ENCODE measurements at regions not wholly inside any gene's neighbourhood (a gene's known extent, or its start where the extent isn't known, plus 50 kb on each side); places are given as distances from the start of the nearest gene placed in this dataset.

DNA sequence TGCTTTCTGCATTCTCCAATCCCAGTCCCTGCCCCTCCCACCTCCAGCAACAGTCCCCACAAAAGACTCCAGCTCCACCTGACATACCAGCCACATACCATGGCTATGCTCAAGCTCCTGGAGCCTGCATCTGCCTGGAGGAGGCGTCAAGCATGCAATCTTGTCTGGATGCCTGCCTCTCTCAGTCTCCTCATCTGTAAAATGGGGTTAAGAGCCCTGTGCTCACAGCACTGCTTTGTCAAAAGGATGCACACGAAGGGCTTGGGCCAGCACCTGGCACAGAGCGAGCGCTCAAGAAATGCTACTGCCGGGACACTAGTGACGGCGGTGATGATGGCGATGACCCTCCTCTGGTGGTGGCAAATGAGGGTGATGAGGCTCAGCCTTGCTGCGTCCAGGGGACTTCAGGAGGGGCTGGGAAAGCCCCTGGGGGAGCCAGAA, 202.9 kb upstream of the IER5L start:
- CTCF ChIA-PET = interaction anchor here (0.6 kb wide), 1 partner anchor 39 kb away, joined by 7 read pairs; no protein-coding TSS in a partner anchor
- no peak overlapping the region for H3K27ac ChIP-seq (ENCODE audit: extremely low read depth, low read depth, low read length)

DNA sequence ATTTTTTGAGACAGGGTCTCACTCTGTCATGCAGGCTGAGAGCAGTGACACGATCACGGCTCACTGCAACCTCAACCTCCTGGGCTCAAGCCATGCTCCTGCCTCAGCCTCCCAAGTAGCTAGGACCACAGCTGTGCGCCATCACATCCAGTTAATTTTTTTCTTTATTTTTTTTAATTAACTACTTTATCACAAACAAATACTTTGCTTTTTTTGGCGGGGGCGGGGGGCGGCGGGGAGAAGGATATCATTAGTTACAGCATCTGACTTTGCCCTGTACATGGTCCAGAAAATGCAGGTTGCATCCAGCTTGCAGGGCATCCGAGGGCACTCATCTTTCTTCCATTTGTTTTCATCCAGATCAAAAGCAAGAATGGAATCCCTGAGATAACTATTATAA, 201.8 kb upstream of the IER5L start:
- CTCF ChIA-PET = no interaction called here
- no peak for TF ChIP-seq ZNF302 (tag by site-specific recombination; IDR thresholded peaks at IDR 0.05; ENCODE audit: low read depth)
- no peak for TF ChIP-seq ZNF423 (tag by site-specific recombination; IDR thresholded peaks at IDR 0.05)
- no peak for TF ChIP-seq WT1 (tag by site-specific recombination; IDR thresholded peaks at IDR 0.05)
- no peak for TF ChIP-seq ZNF16 (tag by site-specific recombination; IDR thresholded peaks at IDR 0.05; ENCODE audit: low read depth)
- no peak for TF ChIP-seq GFI1B (tag by site-specific recombination; IDR thresholded peaks at IDR 0.05)
- TF ChIP-seq ZBTB11 (tag by site-specific recombination; conservative IDR thresholded peaks at IDR 0.05; ENCODE audit: low read depth) = no peak
- TF ChIP-seq GLIS1 (tag by site-specific recombination; IDR thresholded peaks at IDR 0.05) = no peak
- TF ChIP-seq ZBTB10 (tag by site-specific recombination; IDR thresholded peaks at IDR 0.05) = no peak
- TF ChIP-seq SALL2 (tag by site-specific recombination; IDR thresholded peaks at IDR 0.05; ENCODE audit: borderline replicate concordance) = no peak
- TF ChIP-seq ZFP3 (tag by site-specific recombination; IDR thresholded peaks at IDR 0.05; ENCODE audit: low read depth) = no peak
- TF ChIP-seq ZBTB17 (tag by site-specific recombination; IDR thresholded peaks at IDR 0.05) = no peak
- TF ChIP-seq ZNF664 (tag by site-specific recombination; IDR thresholded peaks at IDR 0.05) = no peak
- no peak for TF ChIP-seq RBAK (tag by site-specific recombination; IDR thresholded peaks at IDR 0.05)
- TF ChIP-seq, protein P1, sequence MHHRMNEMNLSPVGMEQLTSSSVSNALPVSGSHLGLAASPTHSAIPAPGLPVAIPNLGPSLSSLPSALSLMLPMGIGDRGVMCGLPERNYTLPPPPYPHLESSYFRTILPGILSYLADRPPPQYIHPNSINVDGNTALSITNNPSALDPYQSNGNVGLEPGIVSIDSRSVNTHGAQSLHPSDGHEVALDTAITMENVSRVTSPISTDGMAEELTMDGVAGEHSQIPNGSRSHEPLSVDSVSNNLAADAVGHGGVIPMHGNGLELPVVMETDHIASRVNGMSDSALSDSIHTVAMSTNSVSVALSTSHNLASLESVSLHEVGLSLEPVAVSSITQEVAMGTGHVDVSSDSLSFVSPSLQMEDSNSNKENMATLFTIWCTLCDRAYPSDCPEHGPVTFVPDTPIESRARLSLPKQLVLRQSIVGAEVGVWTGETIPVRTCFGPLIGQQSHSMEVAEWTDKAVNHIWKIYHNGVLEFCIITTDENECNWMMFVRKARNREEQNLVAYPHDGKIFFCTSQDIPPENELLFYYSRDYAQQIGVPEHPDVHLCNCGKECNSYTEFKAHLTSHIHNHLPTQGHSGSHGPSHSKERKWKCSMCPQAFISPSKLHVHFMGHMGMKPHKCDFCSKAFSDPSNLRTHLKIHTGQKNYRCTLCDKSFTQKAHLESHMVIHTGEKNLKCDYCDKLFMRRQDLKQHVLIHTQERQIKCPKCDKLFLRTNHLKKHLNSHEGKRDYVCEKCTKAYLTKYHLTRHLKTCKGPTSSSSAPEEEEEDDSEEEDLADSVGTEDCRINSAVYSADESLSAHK (tag by site-specific recombination; IDR thresholded peaks at IDR 0.05) = no peak
- no peak for TF ChIP-seq ZNF211 (tag by site-specific recombination; IDR thresholded peaks at IDR 0.05; ENCODE audit: low read depth)
- TF ChIP-seq ZNF707 (tag by site-specific recombination; IDR thresholded peaks at IDR 0.05) = no peak
- no peak for TF ChIP-seq ZSCAN30 (tag by site-specific recombination; IDR thresholded peaks at IDR 0.05)
- no peak for TF ChIP-seq ZNF585B (tag by site-specific recombination; IDR thresholded peaks at IDR 0.05)
- TF ChIP-seq GLI2 (tag by site-specific recombination; IDR thresholded peaks at IDR 0.05; ENCODE audit: borderline replicate concordance, low read depth) = no peak
- no peaks in the 10 kb centered on the region for H3K9me3 ChIP-seq (ENCODE audit: control insufficient read depth, insufficient read depth, low read depth, low read length)
- H3K4me3 ChIP-seq (ENCODE audit: low read depth, low read length) = no peak overlapping the region
- H3K27ac ChIP-seq (ENCODE audit: extremely low read depth, low read depth, low read length) = no peak overlapping the region
- POLR2A ChIA-PET = interaction anchor here (0.6 kb wide), 1 partner anchor 120 kb away, joined by 3 read pairs; no protein-coding TSS in a partner anchor
- H3K4me1 ChIP-seq (ENCODE audit: control insufficient read depth, insufficient read depth, low read length) = no peaks in the 10 kb centered on the region
- no peaks in the 10 kb centered on the region for H3K36me3 ChIP-seq (ENCODE audit: control insufficient read depth in 2 of 2, insufficient read depth in 1 of 2, low read length in 2 of 2)

More for the DNA sequence above, 202.9 kb upstream of the IER5L start:
- TF ChIP-seq HOXD13 (CRISPR knock-in tag; IDR thresholded peaks at IDR 0.05; ENCODE audit: borderline replicate concordance) = no peak
- H3K4me1 ChIP-seq (ENCODE audit: control insufficient read depth, insufficient read depth, low read length) = no peaks in the 10 kb centered on the region
- H3K9me3 ChIP-seq (ENCODE audit: control insufficient read depth, insufficient read depth, low read depth, low read length) = no peaks in the 10 kb centered on the region
- no peaks in the 10 kb centered on the region for H3K36me3 ChIP-seq (ENCODE audit: control insufficient read depth in 2 of 2, insufficient read depth in 1 of 2, low read length in 2 of 2)
- H3K4me3 ChIP-seq (ENCODE audit: low read depth, low read length) = no peak overlapping the region
- POLR2A ChIA-PET = interaction anchor here (1.2 kb wide), 1 partner anchor 8 kb away, joined by 4 read pairs; no protein-coding TSS in a partner anchor
